ENCODE measurements at regions not wholly inside any gene's neighbourhood (a gene's known extent, or its start where the extent isn't known, plus 50 kb on each side); places are given as distances from the start of the nearest gene placed in this dataset.

- H3K4me3 ChIP-seq, result no peak overlapping the region
- H3K9me3 ChIP-seq, result no peaks in the 10 kb centered on the region
- WGBS, 2 donors, result 25 to 50% methylated on average over 1 to 6 of the region's 6 CpGs
- intact Hi-C loops (cut with DNase I), result no loop called here
- no peak overlapping the region for H3K27ac ChIP-seq
- no peak for DNase-seq
- H3K4me1 ChIP-seq, result no peaks in the 10 kb centered on the region
- TF ChIP-seq POLR2A (IDR thresholded peaks at IDR 0.05), result no peak
- TF ChIP-seq, protein P1, sequence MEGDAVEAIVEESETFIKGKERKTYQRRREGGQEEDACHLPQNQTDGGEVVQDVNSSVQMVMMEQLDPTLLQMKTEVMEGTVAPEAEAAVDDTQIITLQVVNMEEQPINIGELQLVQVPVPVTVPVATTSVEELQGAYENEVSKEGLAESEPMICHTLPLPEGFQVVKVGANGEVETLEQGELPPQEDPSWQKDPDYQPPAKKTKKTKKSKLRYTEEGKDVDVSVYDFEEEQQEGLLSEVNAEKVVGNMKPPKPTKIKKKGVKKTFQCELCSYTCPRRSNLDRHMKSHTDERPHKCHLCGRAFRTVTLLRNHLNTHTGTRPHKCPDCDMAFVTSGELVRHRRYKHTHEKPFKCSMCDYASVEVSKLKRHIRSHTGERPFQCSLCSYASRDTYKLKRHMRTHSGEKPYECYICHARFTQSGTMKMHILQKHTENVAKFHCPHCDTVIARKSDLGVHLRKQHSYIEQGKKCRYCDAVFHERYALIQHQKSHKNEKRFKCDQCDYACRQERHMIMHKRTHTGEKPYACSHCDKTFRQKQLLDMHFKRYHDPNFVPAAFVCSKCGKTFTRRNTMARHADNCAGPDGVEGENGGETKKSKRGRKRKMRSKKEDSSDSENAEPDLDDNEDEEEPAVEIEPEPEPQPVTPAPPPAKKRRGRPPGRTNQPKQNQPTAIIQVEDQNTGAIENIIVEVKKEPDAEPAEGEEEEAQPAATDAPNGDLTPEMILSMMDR (IDR thresholded peaks at IDR 0.05), result no peak
- H3K27me3 ChIP-seq, result no peaks in the 10 kb centered on the region
- H3K36me3 ChIP-seq, result no peaks in the 10 kb centered on the region
These were observed 423.3 kb downstream of the GLRX3 start for GRCh38 chr10:130559547-130559880.

- no peaks in the 10 kb centered on the region for H3K36me3 ChIP-seq
- intact Hi-C loops (cut with DNase I), result no loop called here
- no peak for DNase-seq
- no peaks in the 10 kb centered on the region for H3K9me3 ChIP-seq
- H3K27me3 ChIP-seq, result no peaks in the 10 kb centered on the region
- 64 to 89% methylated on average over 9 to 12 of the region's 12 CpGs for WGBS, 2 donors
- no peaks in the 10 kb centered on the region for H3K4me1 ChIP-seq
- H3K27ac ChIP-seq, result no peak overlapping the region
- TF ChIP-seq POLR2A (IDR thresholded peaks at IDR 0.05), result no peak
- TF ChIP-seq, protein P1 (IDR thresholded peaks at IDR 0.05), result no peak
- no peak overlapping the region for H3K4me3 ChIP-seq
These were observed 423.9 kb downstream of the GLRX3 start for GRCh38 chr10:130560116-130560515.

DNA sequence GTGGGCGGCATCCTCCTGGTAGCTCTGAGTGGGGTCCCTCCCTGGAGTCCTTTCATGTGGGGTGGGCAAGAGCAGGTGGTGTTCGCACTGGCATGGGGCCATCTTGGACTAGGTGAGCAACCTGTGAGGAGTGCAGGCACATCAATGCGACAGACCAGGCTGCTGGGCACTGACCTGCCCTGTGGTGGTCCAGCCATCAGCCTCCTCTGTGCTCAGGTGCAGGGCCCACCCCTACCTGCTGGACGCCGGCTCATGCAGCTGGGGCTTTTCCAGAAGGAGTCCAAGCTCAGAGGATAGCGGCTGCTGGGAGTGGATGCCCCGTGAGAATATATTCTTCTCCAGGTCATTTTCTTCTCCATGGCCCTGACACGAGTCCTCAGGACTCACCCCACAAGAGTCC, 424.4 kb downstream of the GLRX3 start:
- WGBS, 2 donors, result 90% methylated on average over 5 of the region's 8 CpGs; no CpG with 5 or more reads in 1 of the 2 donors
- no peak for DNase-seq
- intact Hi-C loops (cut with DNase I), result no loop called here

DNA sequence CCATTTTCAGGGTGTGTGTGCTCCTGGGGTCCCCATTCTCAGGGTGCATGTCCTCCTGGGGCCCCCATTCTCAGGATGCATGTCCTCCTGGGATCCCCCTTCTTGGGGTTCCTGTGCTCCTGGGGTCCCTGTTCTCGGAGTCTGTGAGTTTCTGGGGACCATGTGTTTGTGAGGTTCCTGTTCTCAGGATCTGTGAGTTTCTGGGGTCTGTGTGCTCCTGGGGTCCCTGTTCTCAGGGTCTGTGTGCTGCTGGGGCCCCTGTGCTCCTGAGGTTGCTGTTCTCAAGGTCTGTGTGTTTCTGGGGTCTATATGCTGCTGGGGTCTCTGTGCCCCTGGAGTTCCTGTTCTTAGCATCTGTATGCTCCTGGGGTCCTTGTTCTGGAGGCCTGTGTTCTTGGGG, 425.5 kb downstream of the GLRX3 start:
- Histone ChIP-seq H3K4me1 (no peaks in the 10 kb centered on the region), H3K4me3 (no peak overlapping the region), H3K9me3 (no peaks in the 10 kb centered on the region), H3K36me3 (no peaks in the 10 kb centered on the region), H3K27me3 (no peaks in the 10 kb centered on the region), H3K27ac (no peak overlapping the region)
- no peak for DNase-seq
- intact Hi-C loops (cut with DNase I), result no loop called here
- no CpG with 5 or more reads among the region's 1 CpG for WGBS, 2 donors
- no peak for TF ChIP-seq POLR2A (IDR thresholded peaks at IDR 0.05)
- TF ChIP-seq, protein P1 (IDR thresholded peaks at IDR 0.05), result no peak

More for the DNA sequence above, 424.4 kb downstream of the GLRX3 start:
- H3K36me3 ChIP-seq, result no peaks in the 10 kb centered on the region
- TF ChIP-seq, protein P1 (IDR thresholded peaks at IDR 0.05), result no peak
- no peak for TF ChIP-seq POLR2A (IDR thresholded peaks at IDR 0.05)
- no peaks in the 10 kb centered on the region for H3K27me3 ChIP-seq
- H3K4me1 ChIP-seq, result no peaks in the 10 kb centered on the region
- H3K4me3 ChIP-seq, result no peak overlapping the region
- no peak overlapping the region for H3K27ac ChIP-seq
- H3K9me3 ChIP-seq, result no peaks in the 10 kb centered on the region

DNA sequence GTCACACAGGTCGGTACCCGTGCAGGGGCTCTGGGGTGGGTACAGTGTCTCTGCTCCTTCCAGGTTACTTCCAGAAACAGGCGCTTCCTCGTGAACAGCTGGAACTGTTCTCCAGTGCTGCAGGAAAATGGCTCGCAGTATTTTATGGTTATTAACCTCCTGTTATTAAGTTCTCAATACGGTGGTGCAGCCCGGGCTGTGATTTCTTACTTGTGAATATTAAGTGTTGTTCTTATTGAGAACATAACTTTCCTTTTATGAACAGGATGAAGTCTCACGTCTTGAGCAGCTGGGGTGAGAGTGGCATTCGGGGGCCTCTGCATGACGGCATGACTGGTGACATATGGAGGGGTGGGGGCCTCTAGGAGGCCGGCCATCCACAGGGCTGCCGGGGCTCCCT, 430.8 kb downstream of the GLRX3 start:
- intact Hi-C loops (cut with DNase I), result no loop called here
- Histone ChIP-seq H3K36me3 (no peaks in the 10 kb centered on the region), H3K4me3 (no peak overlapping the region), H3K27ac (no peak overlapping the region), H3K27me3 (no peaks in the 10 kb centered on the region), H3K4me1 (no peaks in the 10 kb centered on the region), H3K9me3 (no peaks in the 10 kb centered on the region)
- WGBS, 2 donors, result 71 to 74% methylated on average over 7 to 12 of the region's 12 CpGs
- TF ChIP-seq, protein P1 (IDR thresholded peaks at IDR 0.05), result no peak
- no peak for TF ChIP-seq POLR2A (IDR thresholded peaks at IDR 0.05)
- DNase-seq, result no peak
